IMR-90 (cell line): ENCODE measurements at regions not wholly inside any gene's neighbourhood (a gene's known extent, or its start where the extent isn't known, plus 50 kb on each side); places are given as distances from the start of the nearest gene placed in this dataset.

Experiments used
- ATAC-seq: fragments of 200-7000 bp; cut with Tn5 transposase; 2 replicates; pipeline ENCODE4 v1.9.1; 2020; ENCODE audit warnings: low read depth, mild to moderate bottlenecking, moderate library complexity
- BruUV-seq: library from RNA; stranded (reverse); fragments of 400-500 nt; replicated peaks from 2 replicates; lab custom pipeline; 2021; lab: Mats Ljungman, UMichigan
- CTCF ChIA-PET: fragments of 300-600 bp; formaldehyde crosslinking; extraction: SDS; loops from one replicate; lab custom pipeline; 2021; ENCODE audit warnings: antibody characterized with exemption; lab: Yijun Ruan, JAX
- POLR2A ChIA-PET: fragments of 300-600 bp; sonication (Branson Sonifier 250); formaldehyde crosslinking; loops from one replicate; lab custom pipeline; 2022; ENCODE audit warnings: antibody characterized with exemption; ENCODE audit not compliant: unreplicated experiment; lab: Charles Lee
- DNase-seq: peaks from one replicate; pipeline ENCODE4 v3.0.0; 2013
- H2AFZ ChIP-seq: replicated peaks from 2 replicates; pipeline ENCODE3; 2013; ENCODE audit warnings: low read length, mild to moderate bottlenecking; ENCODE audit not compliant: poor library complexity
- H2AK5ac ChIP-seq: 2 replicates; pipeline ENCODE4 v1.6.1; 2013; ENCODE audit warnings: low read depth, low read length, inconsistent platforms
- H2AK9ac ChIP-seq: replicated peaks from 2 replicates; pipeline ENCODE3; 2013; ENCODE audit warnings: mild to moderate bottlenecking, low read depth, low read length, moderate library complexity; ENCODE audit not compliant: poor library complexity
- H2BK120ac ChIP-seq: 2 replicates; pipeline ENCODE4 v1.6.1; 2013; ENCODE audit warnings: low read depth, low read length, inconsistent platforms
- H2BK15ac ChIP-seq: 3 replicates; pipeline ENCODE4 v1.6.1; 2013; ENCODE audit warnings: low read depth, low read length, inconsistent platforms
- H2BK20ac ChIP-seq: 2 replicates; pipeline ENCODE4 v1.6.1; 2013; ENCODE audit warnings: low read depth, mild to moderate bottlenecking, inconsistent platforms, low read length, moderate library complexity
- H2BK5ac ChIP-seq: 2 replicates; pipeline ENCODE4 v1.6.1; 2013; ENCODE audit warnings: mild to moderate bottlenecking, low read depth, low read length, inconsistent platforms; ENCODE audit not compliant: poor library complexity, severe bottlenecking
- H3K14ac ChIP-seq: replicated peaks from 2 replicates; pipeline ENCODE4 v1.6.1; 2013; ENCODE audit warnings: low read depth, low read length, inconsistent platforms
- H3K18ac ChIP-seq: 2 replicates; pipeline ENCODE4 v1.6.1; 2013; ENCODE audit warnings: low read depth, low read length, control low read depth
- H3K23ac ChIP-seq: 2 replicates; pipeline ENCODE4 v1.6.1; 2013; ENCODE audit warnings: low read depth, low read length, inconsistent platforms
- H3K27ac ChIP-seq: 2 replicates; pipeline ENCODE4 v1.5.1; 2013; ENCODE audit warnings: mild to moderate bottlenecking, control low read depth, low read length; ENCODE audit not compliant: insufficient read depth
- H3K27me3 ChIP-seq: 2 replicates; pipeline ENCODE4 v1.6.1; 2013; ENCODE audit warnings: low read length; ENCODE audit not compliant: control insufficient read depth, insufficient read depth
- H3K36me3 ChIP-seq: 2 replicates; pipeline ENCODE4 v1.6.1; 2013; ENCODE audit warnings: low read length, mixed read lengths; ENCODE audit not compliant: control insufficient read depth, insufficient read depth
- H3K4ac ChIP-seq: 2 replicates; pipeline ENCODE4 v1.6.1; 2013; ENCODE audit warnings: low read depth, low read length, inconsistent platforms
- H3K4me1 ChIP-seq: 2 replicates; pipeline ENCODE4 v1.6.1; 2013; ENCODE audit warnings: low read length, mixed read lengths; ENCODE audit not compliant: control insufficient read depth, insufficient read depth
- H3K4me2 ChIP-seq: 2 replicates; pipeline ENCODE4 v1.6.1; 2013; ENCODE audit warnings: low read depth, mild to moderate bottlenecking, control low read depth, low read length, moderate library complexity
- H3K4me3 ChIP-seq: 2 replicates; pipeline ENCODE4 v1.5.1; 2013; ENCODE audit warnings: low read depth, mild to moderate bottlenecking, control low read depth, low read length, moderate library complexity; ENCODE audit not compliant: insufficient read depth
- H3K56ac ChIP-seq: 2 replicates; pipeline ENCODE4 v1.6.1; 2013; ENCODE audit warnings: low read length, inconsistent platforms; ENCODE audit not compliant: insufficient read depth; ENCODE audit errors: extremely low read depth
- H3K79me1 ChIP-seq, 2 experiments: 2 replicates each; pipeline ENCODE4 v1.6.1; 2013; ENCODE audit warnings: low read length in 2 of 2, inconsistent platforms in 1 of 2, low read depth in 1 of 2
- H3K9ac ChIP-seq: 2 replicates; pipeline ENCODE4 v1.6.1; 2013; ENCODE audit warnings: low read depth, low read length, control low read depth
- H3K9me1 ChIP-seq: 2 replicates; pipeline ENCODE4 v1.6.1; 2013; ENCODE audit warnings: low read length, inconsistent platforms; ENCODE audit not compliant: insufficient read depth
- H3K9me3 ChIP-seq: 2 replicates; pipeline ENCODE4 v1.6.1; 2013; ENCODE audit warnings: low read length; ENCODE audit not compliant: control insufficient read depth, insufficient read depth
- H4K20me1 ChIP-seq: 2 replicates; pipeline ENCODE4 v1.6.1; 2013; ENCODE audit warnings: low read length, inconsistent platforms; ENCODE audit not compliant: insufficient read depth
- H4K5ac ChIP-seq: 2 replicates; pipeline ENCODE4 v1.6.1; 2013; ENCODE audit warnings: mild to moderate bottlenecking, low read depth, low read length, control low read depth
- H4K8ac ChIP-seq, 2 experiments: 2 replicates each; pipeline ENCODE4 v1.6.1; 2013; ENCODE audit warnings: low read depth in 2 of 2, low read length in 2 of 2, control low read depth in 1 of 2, inconsistent platforms in 1 of 2
- H4K91ac ChIP-seq: 2 replicates; pipeline ENCODE4 v1.6.1; 2013; ENCODE audit warnings: low read depth, low read length, inconsistent platforms; ENCODE audit not compliant: insufficient read depth
- BHLHE40 ChIP-seq: fragments of 150-350 bp; IDR thresholded peaks from 2 replicates; pipeline ENCODE4 v1.6.1; 2016; ENCODE audit warnings: mild to moderate bottlenecking, low read depth, low read length
- CEBPB ChIP-seq: IDR thresholded peaks from 2 replicates; pipeline ENCODE4 v1.6.1; 2012; ENCODE audit warnings: low read depth, low read length, improper control_type of control experiment
- CHD1 ChIP-seq: IDR thresholded peaks from 2 replicates; pipeline ENCODE4 v1.6.1; 2012; ENCODE audit warnings: low read depth, low read length, improper control_type of control experiment
- FOS ChIP-seq: fragments of 150-350 bp; IDR thresholded peaks from 2 replicates; pipeline ENCODE4 v1.6.1; 2016; ENCODE audit warnings: low read depth, low read length
- MAFK ChIP-seq: IDR thresholded peaks from 2 replicates; pipeline ENCODE4 v1.6.1; 2012; ENCODE audit warnings: low read depth, low read length, improper control_type of control experiment
- MAZ ChIP-seq: IDR thresholded peaks from 2 replicates; pipeline ENCODE4 v1.6.1; 2012; ENCODE audit warnings: low read depth, mild to moderate bottlenecking, low read length, improper control_type of control experiment, moderate library complexity, borderline replicate concordance
- MXI1 ChIP-seq: IDR thresholded peaks from 2 replicates; pipeline ENCODE4 v1.6.1; 2012; ENCODE audit warnings: low read depth, mild to moderate bottlenecking, low read length, moderate library complexity, borderline replicate concordance
- NFE2L2 ChIP-seq: fragments of 150-350 bp; IDR thresholded peaks from 2 replicates; pipeline ENCODE4 v1.6.1; 2016; ENCODE audit warnings: low read depth, mild to moderate bottlenecking, low read length
- POLR2A ChIP-seq: IDR thresholded peaks from 2 replicates; pipeline ENCODE4 v1.6.1; 2012; ENCODE audit warnings: mild to moderate bottlenecking, low read depth, low read length
- RAD21 ChIP-seq: IDR thresholded peaks from 2 replicates; pipeline ENCODE4 v1.6.1; 2012; ENCODE audit warnings: low read length, improper control_type of control experiment
- RCOR1 ChIP-seq: IDR thresholded peaks from 2 replicates; pipeline ENCODE4 v1.6.1; 2012; ENCODE audit warnings: mild to moderate bottlenecking, low read length, improper control_type of control experiment; ENCODE audit not compliant: insufficient replicate concordance
- RFX5 ChIP-seq: IDR thresholded peaks from 2 replicates; pipeline ENCODE4 v1.8.0; 2012; ENCODE audit warnings: low read depth, mild to moderate bottlenecking, low read length, moderate library complexity
- SMC3 ChIP-seq: fragments of 150-350 bp; IDR thresholded peaks from 2 replicates; pipeline ENCODE4 v1.6.1; 2016; ENCODE audit warnings: low read depth, mild to moderate bottlenecking, antibody characterized with exemption, low read length, moderate library complexity
- WGBS, 2 experiments: methylation state at CpG; one replicate each; pipeline versions ENCODE4 v1.1.5 to v1.1.7; 2013; ENCODE audit warnings: missing lambda C conversion rate in 2 of 2; ENCODE audit not compliant: insufficient read length in 1 of 2; ENCODE audit errors: extremely low coverage in 2 of 2; 5-methylcytosine and 5-hydroxymethylcytosine counted together
- dilution Hi-C: fragments of 300-500 bp; cut with HindIII; formaldehyde crosslinking; loops from one replicate; pipeline ENCODE4 v1.14.3; 2018; ENCODE audit warnings: low sequenced_read_pairs; ENCODE audit not compliant: unreplicated experiment
- in situ Hi-C: fragments of 300-500 bp; cut with MboI; formaldehyde crosslinking; loops from 3 replicates; pipeline ENCODE4 v1.14.3; 2019; ENCODE audit warnings: low sequenced_read_pairs, inconsistent platforms, mixed read lengths
- intact Hi-C: fragments of 100-400 bp; cut with micrococcal nuclease; formaldehyde crosslinking; loops from 2 replicates; pipeline ENCODE4 v1.10.0; 2022
- TF ChIP-seq, protein P1 (sequence below): conservative IDR thresholded peaks from 2 replicates; pipeline ENCODE4 v1.5.1; 2012; ENCODE audit warnings: mild to moderate bottlenecking, low read depth, low read length, improper control_type of control experiment
- TF ChIP-seq, protein P2 (sequence below): fragments of 150-350 bp; IDR thresholded peaks from 2 replicates; pipeline ENCODE4 v1.6.1; 2017; ENCODE audit warnings: mild to moderate bottlenecking, antibody characterized with exemption, low read length, low read depth
- TF ChIP-seq, protein P3 (sequence below): fragments of 150-350 bp; IDR thresholded peaks from 2 replicates; pipeline ENCODE4 v1.6.1; 2016; ENCODE audit warnings: low read depth, mild to moderate bottlenecking, low read length, moderate library complexity, borderline replicate concordance

DNA sequence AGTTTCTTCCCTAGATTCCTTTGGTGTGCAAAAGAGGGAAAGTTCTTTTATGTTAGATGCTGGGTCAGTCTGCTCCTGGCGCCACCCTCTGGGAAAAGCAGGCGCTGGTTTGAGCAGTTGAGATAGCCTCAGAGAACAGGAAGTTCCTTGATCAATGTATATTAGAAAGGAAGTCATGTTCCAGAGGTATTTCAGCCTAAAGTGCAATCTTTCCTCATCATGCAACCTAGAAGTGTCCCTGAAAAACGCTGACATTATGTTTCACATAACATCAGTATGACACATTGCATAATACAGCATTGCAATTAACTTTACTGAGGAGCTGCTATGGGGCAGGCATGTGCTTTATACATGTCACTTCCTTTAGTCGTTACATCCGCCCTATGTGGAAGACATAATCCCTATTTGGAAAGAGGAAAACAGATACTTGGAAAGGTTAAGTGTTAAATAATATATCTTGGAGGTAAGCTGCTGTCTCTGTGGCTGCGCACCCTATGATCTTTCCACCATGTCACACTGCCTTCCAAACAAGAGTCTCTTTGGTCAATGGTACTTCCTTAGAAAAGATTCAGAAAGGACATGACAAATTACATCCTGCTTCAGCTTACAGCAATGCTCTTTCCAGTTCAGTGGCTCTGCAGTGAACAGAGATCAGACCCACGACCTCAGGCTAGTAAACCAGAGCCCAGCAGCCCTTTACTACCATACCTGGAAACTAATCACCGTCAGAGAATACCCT lies 369.7 kb downstream of the RAD51AP2 start:
- Histone ChIP-seq H3K9ac (no peak overlapping the region), H3K4me1 (no peaks in the 10 kb centered on the region), H3K23ac (no peak overlapping the region), H3K9me3 (no peaks in the 10 kb centered on the region), H3K18ac (no peak overlapping the region), H2AK9ac (no peak overlapping the region), H2BK5ac (no peak overlapping the region), H3K14ac (no peak overlapping the region), H2BK15ac (no peak overlapping the region), H2AFZ (no peak overlapping the region), H2BK120ac (no peak overlapping the region), H3K36me3 (no peaks in the 10 kb centered on the region), H3K4me2 (no peak overlapping the region), H2BK20ac (no peak overlapping the region), H4K8ac (no peak overlapping the region), H3K79me1 (no peaks in the 10 kb centered on the region), H2AK5ac (no peak overlapping the region), H3K27ac (no peak overlapping the region), H3K56ac (no peak overlapping the region), H4K91ac (no peak overlapping the region), H4K5ac (no peak overlapping the region), H3K9me1 (no peaks in the 10 kb centered on the region), H4K20me1 (no peaks in the 10 kb centered on the region), H3K4ac (no peak overlapping the region), H3K4me3 (no peak overlapping the region), H3K27me3 (no peaks in the 10 kb centered on the region)
- DNase-seq (no peak), ATAC-seq (no peak)
- POLR2A ChIA-PET, result no interaction called here
- in situ Hi-C loops (no loop called here), dilution Hi-C loops (no loop called here), intact Hi-C loops (loop anchor here (10.0 kb wide), 1 partner anchor 374 kb away; no protein-coding TSS in a partner anchor)
- TF ChIP-seq RAD21 (no peak), FOS (no peak), RCOR1 (no peak), MAFK (no peak), NFE2L2 (no peak), SMC3 (no peak), CEBPB (no peak), MXI1 (no peak), POLR2A (no peak), MAZ (no peak), CHD1 (no peak), BHLHE40 (no peak), RFX5 (no peak)
- TF ChIP-seq, protein P1, sequence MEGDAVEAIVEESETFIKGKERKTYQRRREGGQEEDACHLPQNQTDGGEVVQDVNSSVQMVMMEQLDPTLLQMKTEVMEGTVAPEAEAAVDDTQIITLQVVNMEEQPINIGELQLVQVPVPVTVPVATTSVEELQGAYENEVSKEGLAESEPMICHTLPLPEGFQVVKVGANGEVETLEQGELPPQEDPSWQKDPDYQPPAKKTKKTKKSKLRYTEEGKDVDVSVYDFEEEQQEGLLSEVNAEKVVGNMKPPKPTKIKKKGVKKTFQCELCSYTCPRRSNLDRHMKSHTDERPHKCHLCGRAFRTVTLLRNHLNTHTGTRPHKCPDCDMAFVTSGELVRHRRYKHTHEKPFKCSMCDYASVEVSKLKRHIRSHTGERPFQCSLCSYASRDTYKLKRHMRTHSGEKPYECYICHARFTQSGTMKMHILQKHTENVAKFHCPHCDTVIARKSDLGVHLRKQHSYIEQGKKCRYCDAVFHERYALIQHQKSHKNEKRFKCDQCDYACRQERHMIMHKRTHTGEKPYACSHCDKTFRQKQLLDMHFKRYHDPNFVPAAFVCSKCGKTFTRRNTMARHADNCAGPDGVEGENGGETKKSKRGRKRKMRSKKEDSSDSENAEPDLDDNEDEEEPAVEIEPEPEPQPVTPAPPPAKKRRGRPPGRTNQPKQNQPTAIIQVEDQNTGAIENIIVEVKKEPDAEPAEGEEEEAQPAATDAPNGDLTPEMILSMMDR, result no peak
- TF ChIP-seq, protein P2, sequence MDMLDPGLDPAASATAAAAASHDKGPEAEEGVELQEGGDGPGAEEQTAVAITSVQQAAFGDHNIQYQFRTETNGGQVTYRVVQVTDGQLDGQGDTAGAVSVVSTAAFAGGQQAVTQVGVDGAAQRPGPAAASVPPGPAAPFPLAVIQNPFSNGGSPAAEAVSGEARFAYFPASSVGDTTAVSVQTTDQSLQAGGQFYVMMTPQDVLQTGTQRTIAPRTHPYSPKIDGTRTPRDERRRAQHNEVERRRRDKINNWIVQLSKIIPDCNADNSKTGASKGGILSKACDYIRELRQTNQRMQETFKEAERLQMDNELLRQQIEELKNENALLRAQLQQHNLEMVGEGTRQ, result no peak
- TF ChIP-seq, protein P3, sequence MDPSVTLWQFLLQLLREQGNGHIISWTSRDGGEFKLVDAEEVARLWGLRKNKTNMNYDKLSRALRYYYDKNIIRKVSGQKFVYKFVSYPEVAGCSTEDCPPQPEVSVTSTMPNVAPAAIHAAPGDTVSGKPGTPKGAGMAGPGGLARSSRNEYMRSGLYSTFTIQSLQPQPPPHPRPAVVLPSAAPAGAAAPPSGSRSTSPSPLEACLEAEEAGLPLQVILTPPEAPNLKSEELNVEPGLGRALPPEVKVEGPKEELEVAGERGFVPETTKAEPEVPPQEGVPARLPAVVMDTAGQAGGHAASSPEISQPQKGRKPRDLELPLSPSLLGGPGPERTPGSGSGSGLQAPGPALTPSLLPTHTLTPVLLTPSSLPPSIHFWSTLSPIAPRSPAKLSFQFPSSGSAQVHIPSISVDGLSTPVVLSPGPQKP, result no peak
- BruUV-seq, result no TSS peak
- CTCF ChIA-PET, result no interaction called here
- WGBS, 2 experiments, result no CpG with 5 or more reads among the region's 8 CpGs
